ENCODE measurements at regions not wholly inside any gene's neighbourhood (a gene's known extent, or its start where the extent isn't known, plus 50 kb on each side); places are given as distances from the start of the nearest gene placed in this dataset.
A peak's percentile ranks its signal among the peaks of the same experiment; 100 is the strongest.

GRCh38 chr2:223114917-223115316 lies 62.9 kb downstream of the KCNE4 start:
- Histone ChIP-seq H3K36me3 (no peaks in the 10 kb centered on the region), H3K4me1 (no peaks in the 10 kb centered on the region), H3K27me3 (no peaks in the 10 kb centered on the region), H3K9me3 (no peaks in the 10 kb centered on the region), H3K4me3 (no peak overlapping the region), H3K27ac (no peak overlapping the region)
- ATAC-seq = no peak
- 97 to 100% methylated on average over 2 to 3 of the region's 3 CpGs for WGBS, 2 donors (ENCODE audit: low coverage in 1 of 2)
- TF ChIP-seq POLR2AphosphoS5 (IDR thresholded peaks at IDR 0.05) = no peak
- TF ChIP-seq CTCF (IDR thresholded peaks at IDR 0.05) = no peak
- no peak for TF ChIP-seq EP300 (IDR thresholded peaks at IDR 0.05)
- TF ChIP-seq POLR2A (IDR thresholded peaks at IDR 0.05) = no peak

- Histone ChIP-seq H3K4me1 (peaks cover 0 to 4% (median 0%) of the 10 kb centered on the region in 3 donors), H3K9me3 (no peaks in the 10 kb centered on the region), H3K27ac (no peak overlapping the region), H3K36me3 (no peaks in the 10 kb centered on the region), H3K27me3 (no peaks in the 10 kb centered on the region), H3K4me3 (no peak overlapping the region)
- no peak for TF ChIP-seq CTCF (IDR thresholded peaks at IDR 0.05)
- no peak for TF ChIP-seq EP300 (IDR thresholded peaks at IDR 0.05)
- no peak for TF ChIP-seq POLR2A (IDR thresholded peaks at IDR 0.05)
- TF ChIP-seq POLR2AphosphoS5 (IDR thresholded peaks at IDR 0.05) = no peak
- 71 to 87% methylated on average over 4 of the region's 4 CpGs for WGBS, 2 donors (ENCODE audit: low coverage in 1 of 2)
- ATAC-seq = no peak
Measured at GRCh38 chr2:223117533-223117932, 65.5 kb downstream of the KCNE4 start.

DNA sequence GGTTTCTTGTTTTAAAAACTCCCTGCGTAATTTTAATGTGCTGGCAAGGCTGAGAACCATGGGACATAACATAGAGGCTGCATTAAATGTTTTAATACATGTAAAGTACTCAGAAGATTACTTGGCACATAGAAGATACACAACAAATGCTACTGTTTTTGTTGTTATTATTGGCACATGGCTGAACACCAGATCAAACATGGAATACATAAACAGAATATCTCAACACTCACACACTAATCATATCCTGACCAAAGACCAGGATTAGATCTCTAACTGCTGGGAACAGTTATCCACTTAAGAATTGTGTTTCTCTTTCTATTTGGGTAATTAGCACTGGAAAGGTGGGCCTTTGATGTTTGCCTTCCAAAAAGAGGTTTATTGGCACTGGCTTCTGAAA lies 69.3 kb downstream of the KCNE4 start:
- 90 to 100% methylated on average over 1 of the region's 1 CpG for WGBS, 2 donors (ENCODE audit: low coverage in 1 of 2)
- H3K9me3 ChIP-seq = no peaks in the 10 kb centered on the region
- TF ChIP-seq EP300 (IDR thresholded peaks at IDR 0.05) = no peak
- no peak for TF ChIP-seq POLR2A (IDR thresholded peaks at IDR 0.05)
- TF ChIP-seq POLR2AphosphoS5 (IDR thresholded peaks at IDR 0.05) = no peak
- no peak for TF ChIP-seq CTCF (IDR thresholded peaks at IDR 0.05)
- no peaks in the 10 kb centered on the region for H3K27me3 ChIP-seq
- no peak overlapping the region for H3K27ac ChIP-seq
- no peaks in the 10 kb centered on the region for H3K36me3 ChIP-seq
- H3K4me3 ChIP-seq = no peak overlapping the region
- H3K4me1 ChIP-seq = peaks cover 0 to 20% (median 0%) of the 10 kb centered on the region in 3 donors
- no peak for ATAC-seq

DNA sequence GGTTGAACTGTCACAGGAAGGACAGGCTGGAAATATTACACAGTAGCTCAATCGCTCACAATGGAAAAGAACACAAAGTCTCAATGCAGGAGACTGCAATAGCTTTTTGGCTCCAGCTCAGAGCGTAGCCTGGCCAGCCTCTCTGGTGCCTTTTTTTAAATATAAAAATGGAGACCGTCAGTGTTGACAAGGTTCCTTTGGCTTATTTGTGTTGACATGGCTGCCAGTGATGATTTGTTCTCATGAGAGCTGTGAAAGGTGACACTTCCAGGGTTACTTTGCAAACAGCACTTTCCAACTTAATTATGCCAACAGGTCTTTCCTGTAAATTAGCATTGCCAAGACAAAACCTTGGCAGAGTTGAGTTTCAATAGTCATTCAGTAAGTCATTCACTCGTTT lies 70.8 kb downstream of the KCNE4 start:
- Histone ChIP-seq H3K9me3 (no peaks in the 10 kb centered on the region), H3K36me3 (no peaks in the 10 kb centered on the region), H3K4me3 (no peak overlapping the region), H3K27me3 (no peaks in the 10 kb centered on the region), H3K4me1 (peaks cover 0 to 20% (median 0%) of the 10 kb centered on the region in 3 donors), H3K27ac (peak overlapping the region in 2 of 4 donors; percentile 19 to 29)
- peak; percentile 48 for ATAC-seq
- TF ChIP-seq POLR2AphosphoS5 (IDR thresholded peaks at IDR 0.05) (no peak), CTCF (IDR thresholded peaks at IDR 0.05) (no peak), EP300 (IDR thresholded peaks at IDR 0.05) (no peak), POLR2A (IDR thresholded peaks at IDR 0.05) (no peak)
- 18 to 20% methylated on average over 4 of the region's 4 CpGs for WGBS, 2 donors (ENCODE audit: low coverage in 1 of 2)

DNA sequence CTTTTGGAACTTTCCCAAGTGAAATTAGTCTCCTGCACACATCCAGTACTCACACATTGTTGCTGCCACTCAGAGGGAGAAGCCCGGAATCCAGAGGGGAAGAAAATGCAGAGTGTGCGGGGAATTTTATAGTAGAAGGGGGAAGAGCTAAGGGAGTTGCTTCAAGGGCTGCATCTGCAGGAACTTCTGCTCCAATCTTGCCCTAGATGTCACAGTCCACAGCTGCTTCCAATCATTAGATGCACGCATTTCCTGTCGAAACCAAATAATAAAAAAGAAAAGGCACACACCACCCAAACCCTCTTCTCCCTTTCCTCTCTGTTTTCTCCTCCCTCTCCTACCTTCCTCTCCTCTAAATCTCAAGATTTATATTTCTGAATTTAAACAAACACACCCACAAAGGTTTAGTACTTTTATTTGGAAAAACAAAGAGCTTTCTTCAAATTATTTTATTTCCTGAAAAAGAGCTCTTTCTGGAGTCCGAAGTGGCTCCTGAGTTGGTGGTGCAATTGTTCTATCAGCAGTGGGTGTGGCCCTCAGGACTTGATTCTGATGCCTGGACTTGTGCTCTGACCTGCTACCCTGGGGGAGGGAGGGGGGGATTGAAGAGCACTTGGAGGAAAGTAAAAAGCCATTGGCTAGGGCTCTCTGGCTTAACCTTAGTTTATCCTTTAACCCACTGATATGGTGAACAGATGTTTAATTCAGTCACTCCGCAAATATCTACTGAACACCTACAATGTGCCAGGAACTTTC lies 72.0 kb downstream of the KCNE4 start:
- Histone ChIP-seq H3K4me3 (no peak overlapping the region), H3K27me3 (no peaks in the 10 kb centered on the region), H3K4me1 (peaks cover 0 to 20% (median 0%) of the 10 kb centered on the region in 3 donors), H3K27ac (peak overlapping the region in 1 of 4 donors; percentile 19), H3K9me3 (no peaks in the 10 kb centered on the region), H3K36me3 (no peaks in the 10 kb centered on the region)
- TF ChIP-seq POLR2AphosphoS5 (IDR thresholded peaks at IDR 0.05) (no peak), CTCF (IDR thresholded peaks at IDR 0.05) (no peak), POLR2A (IDR thresholded peaks at IDR 0.05) (no peak), EP300 (IDR thresholded peaks at IDR 0.05) (no peak)
- WGBS, 2 donors (ENCODE audit: low coverage in 1 of 2) = 57 to 66% methylated on average over 5 of the region's 6 CpGs
- peak; percentile 52 for ATAC-seq
